AG08396 (cell line): ENCODE measurements at regions not wholly inside any gene's neighbourhood (a gene's known extent, or its start where the extent isn't known, plus 50 kb on each side); places are given as distances from the start of the nearest gene placed in this dataset.

ENCODE experiments used
- DNase-seq: peaks from one replicate; pipeline ENCODE4 v3.0.0; 2012; ENCODE audit warnings: low spot score, mixed read lengths

- no peak for DNase-seq
These were observed 402.0 kb upstream of the TBL1XR1 start for GRCh38 chr3:177599326-177599725.

GRCh38 chr3:177599837-177600236 is 402.6 kb upstream of the TBL1XR1 start:
- DNase-seq: no peak

DNA sequence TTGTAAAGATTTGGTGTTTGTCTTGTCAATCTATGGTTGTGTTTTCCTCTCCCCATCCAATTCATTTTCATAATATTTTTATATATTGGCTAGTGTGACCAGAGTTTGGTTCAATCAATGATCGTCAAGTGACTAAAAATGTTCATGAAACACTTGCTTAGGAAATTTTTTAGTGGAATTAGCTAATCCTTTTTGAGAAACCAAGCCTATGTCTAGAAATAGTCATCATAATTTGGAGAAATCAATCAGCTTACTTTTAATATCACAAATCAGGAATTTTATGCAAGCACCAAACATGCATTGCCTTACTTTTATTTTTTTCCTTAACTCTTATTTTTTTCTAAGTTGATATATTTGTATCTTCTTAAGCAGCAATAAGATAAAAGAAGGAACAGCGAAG is 403.1 kb upstream of the TBL1XR1 start:
- DNase-seq: no peak

DNA sequence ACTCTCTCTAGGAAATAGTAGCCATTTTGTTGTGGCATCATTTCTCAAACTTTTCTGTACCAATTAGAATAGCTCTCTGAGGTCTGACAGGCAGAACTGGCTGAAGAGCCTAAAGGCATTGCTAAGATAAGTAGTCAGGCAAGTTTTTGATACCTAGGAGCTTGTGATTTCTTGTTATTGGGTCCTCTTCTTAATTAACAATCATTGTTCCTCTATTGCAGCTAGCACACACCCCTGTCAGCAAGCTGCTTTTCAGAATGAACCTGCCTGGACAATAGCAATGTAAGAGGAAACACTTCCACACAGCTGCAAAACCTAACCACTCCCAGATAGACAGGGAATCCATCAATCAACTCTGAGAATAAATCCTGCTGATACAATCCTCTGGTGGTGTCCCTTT is 403.9 kb upstream of the TBL1XR1 start:
- no peak for DNase-seq

DNA sequence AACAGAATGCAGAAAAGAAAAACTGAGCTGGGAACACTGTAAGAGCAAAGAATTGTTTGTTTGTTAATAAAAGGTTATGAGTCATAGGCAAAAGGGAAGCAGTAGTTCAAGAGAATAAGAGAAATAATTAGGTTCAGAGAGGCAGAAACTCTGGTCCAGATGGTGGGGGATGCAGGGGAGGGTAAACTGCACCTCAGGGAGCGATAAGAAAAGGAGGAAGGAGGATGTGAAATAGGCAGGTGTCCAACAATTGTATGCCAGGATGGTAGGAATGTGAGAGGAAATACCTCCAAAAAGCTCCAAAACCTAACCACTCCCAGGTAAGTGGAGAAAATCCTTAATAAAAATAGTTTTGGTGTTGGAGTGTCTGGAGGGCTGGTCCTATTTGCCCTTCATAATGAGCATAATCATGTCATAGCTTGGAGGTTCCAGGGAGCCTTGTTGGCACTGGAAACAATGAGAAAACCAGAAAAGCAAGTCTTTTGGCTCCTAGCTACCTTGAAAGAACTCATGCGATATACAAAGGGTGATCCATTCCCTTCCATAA is 405.4 kb upstream of the TBL1XR1 start:
- DNase-seq: no peak

DNA sequence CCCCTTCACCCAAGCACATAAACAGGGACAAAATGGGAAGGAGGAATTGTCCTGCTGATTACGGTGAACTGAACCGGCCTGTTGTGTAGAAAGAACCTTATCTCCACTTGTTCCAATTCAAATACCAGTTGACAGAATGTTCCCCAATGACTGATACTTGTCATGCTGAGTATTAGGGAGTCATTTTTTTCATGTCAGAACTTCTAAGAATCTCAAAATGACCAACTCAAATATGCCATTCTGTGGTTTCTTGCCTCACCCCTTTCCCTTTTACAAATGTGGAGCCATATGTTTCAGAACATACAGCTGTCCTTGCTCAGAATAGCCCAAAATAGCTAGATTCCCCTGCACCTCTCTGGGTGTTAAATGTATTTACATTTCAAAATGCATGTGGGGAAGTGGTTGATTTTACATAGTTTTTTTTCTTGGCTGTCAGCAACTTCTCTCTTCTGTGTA is 405.9 kb upstream of the TBL1XR1 start:
- no peak for DNase-seq

DNA sequence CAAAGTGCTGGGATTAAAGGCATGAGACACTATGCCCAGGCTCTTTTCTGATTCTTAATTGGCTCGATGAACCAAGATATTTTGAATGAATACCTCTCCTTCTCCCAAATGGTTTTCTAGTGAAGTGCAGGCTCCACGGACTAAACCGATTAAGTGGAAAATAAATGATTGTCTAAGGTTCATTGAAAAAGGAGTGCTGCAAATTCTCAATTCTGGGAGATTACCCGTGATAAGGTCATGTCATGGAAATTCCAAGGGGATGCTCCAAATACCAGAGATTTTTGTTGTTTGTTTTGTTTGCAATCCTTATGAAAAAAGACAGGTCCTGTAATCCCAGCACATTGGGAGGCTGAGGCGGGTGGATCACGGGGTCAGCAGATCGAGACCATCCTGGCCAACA is 406.9 kb upstream of the TBL1XR1 start:
- no peak for DNase-seq

DNA sequence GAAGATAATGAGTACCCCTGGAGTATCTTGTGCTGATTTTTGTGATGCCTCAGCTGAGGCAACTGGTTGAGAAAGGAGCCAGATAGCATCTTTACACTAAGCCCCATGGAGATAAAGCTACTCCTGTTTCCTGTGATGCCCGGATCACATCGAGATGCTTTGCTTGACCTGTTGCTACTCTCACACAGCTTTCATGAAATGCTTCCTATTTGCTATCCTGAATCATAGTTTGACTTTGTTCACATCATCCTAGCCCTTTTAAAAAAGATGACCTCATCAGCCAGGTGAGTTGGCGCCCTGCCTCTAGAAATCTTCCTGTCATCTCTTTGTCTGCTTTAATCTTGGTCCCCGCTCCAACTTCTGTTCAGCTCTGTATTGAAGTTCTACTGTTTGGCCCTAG is 409.6 kb upstream of the TBL1XR1 start:
- DNase-seq: no peak

- no peak for DNase-seq
These were observed 410.3 kb upstream of the TBL1XR1 start for GRCh38 chr3:177607589-177607988.

- no peak for DNase-seq
These were observed 411.2 kb upstream of the TBL1XR1 start for GRCh38 chr3:177608443-177608842.

GRCh38 chr3:177609613-177610012 is 412.3 kb upstream of the TBL1XR1 start:
- DNase-seq: no peak

DNA sequence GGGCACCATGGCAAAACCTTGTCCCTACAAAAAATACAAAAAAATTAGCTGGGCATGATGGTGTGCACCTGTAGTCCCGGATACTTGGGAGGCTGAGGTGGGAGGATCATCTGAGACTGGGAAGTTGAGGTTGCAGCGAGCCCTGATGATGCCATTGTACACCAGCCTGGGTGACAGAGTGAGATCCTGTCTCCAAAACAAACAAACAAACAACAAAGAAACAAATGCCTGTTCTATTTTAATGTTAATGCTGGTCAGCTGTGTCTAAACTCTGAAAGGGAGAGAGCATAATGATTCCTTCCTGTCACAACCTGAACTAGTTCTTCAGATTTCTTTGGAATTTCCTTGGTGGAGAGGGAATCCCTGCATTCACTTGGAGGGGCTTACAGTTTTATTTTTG is 413.0 kb upstream of the TBL1XR1 start:
- no peak for DNase-seq

- DNase-seq: no peak
These were observed 413.7 kb upstream of the TBL1XR1 start for GRCh38 chr3:177610686-177611633.

DNA sequence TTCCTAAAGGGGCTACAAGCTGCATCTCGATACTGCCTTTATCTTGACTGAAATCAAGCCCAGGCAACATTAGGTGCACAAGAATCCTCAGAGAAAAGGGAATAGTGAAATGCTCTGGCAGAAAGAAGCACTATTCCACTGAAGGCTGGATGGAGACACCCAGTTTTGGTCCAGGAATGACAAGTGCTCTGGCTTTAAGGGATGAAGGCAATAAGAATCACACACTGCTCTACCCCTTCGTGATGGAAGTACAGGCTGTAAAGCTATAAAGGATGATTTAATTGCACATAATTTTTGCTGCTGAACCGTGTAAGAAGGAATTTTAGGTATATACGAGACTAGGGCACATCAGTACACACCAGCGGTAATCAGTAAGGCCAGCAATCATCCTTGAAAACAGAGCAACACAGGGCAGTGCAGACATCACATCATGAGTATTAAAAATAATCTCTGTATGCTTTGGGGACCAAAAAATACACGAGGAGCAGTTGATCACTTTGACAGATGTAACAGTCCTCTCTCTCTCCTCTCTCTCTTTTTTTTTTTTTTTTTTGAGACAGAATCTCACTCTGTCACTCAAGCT is 414.6 kb upstream of the TBL1XR1 start:
- no peak for DNase-seq

GRCh38 chr3:177613901-177614300 is 416.6 kb upstream of the TBL1XR1 start:
- no peak for DNase-seq

DNA sequence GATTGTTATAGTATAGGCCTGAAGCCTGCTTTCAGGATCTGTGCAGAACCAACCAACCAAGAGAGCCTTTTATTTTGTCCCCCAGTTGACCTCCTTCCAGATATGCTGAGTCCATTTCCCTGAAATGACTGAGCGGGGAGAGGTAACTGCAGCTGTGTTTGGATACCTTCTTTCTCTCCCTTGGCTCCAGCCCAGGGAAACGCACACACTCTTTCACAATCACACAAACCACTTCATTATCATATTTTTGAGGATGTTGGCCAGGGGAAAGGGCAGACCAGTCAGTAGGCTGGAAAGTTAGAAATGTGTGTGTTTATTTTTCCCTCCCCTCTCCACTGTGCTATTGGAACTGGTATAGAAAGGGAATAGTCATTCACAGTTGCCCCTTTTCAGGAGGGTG is 417.7 kb upstream of the TBL1XR1 start:
- DNase-seq: peak; percentile 45

DNA sequence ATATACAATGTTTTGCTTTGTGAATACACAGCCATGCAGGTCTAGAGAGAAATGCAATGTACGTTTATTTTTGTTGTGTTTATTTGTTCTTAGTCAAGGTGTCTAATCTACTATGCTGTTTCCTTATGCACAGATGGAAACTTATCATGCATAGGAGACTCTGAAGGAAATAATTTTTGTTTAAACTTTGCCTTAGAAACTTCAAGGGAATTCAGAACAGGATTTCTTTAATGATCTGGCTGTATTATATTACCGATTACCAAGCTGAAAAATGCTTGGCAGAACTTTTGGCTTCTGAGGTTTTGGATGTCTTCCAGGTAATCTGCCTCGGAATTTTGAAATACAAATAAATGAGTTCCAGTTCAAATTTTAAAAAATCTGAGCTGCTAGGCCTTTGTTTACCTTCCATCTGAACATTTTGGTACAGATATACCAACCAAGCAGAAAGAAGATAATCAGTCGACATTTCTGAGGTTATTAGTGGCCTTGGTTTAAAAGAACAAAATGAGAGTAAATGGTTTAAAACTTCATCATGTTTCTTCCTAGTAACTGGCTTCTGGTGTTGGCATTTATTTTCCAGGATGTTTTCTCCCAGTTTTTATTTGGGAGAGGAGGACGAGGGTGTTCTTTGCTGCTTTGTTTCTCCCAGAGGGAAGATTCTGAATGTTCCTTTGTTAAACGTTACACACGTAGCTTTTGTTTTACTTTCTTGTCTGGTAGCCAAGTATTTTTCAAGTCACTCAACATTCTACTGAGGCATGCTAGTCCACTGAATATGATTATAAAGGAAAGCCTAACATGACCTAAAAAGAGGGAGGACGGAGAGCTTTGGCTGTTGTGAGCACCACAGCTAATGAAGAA is 421.8 kb upstream of the TBL1XR1 start:
- DNase-seq: no peak

- no peak for DNase-seq
These were observed 422.8 kb upstream of the TBL1XR1 start for GRCh38 chr3:177620073-177620472.

GRCh38 chr3:177622520-177622919 is 425.2 kb upstream of the TBL1XR1 start:
- no peak for DNase-seq

DNA sequence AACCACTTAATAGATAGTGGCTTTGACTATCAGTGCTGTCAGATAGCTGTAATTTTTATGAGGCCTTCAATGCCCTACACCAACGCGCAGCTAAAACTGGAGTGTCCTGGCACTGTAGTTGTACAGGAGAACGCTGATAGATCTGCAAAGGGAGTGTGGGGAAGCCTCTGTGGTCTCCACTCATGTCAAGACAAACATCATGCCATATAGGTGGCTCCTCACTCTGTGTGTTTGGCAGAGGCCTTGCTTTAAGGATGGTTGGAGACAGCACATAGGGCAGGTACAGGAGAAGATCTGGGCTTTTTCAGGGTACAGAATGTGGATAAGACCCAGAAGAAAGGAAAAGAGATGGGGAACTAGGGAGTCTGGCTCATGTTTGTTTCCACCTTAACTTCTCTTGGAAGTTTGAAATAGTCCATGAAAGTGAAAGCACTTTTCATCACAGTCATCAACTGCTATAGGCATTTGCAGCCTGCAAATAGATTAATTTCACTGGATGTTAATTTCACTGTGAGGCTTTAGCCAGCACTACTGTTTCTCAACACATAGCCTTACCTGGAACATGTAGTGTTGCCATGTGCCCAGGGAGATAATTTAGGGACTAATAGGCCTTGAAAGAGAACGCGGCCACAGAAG is 425.8 kb upstream of the TBL1XR1 start:
- DNase-seq: no peak
